ENCODE measurements at regions not wholly inside any gene's neighbourhood (a gene's known extent, or its start where the extent isn't known, plus 50 kb on each side); places are given as distances from the start of the nearest gene placed in this dataset.

GRCh38 chr6:79821859-79822258, 125.5 kb downstream of the ELOVL4 start (continued):
- no peak for TF ChIP-seq USF1 (IDR thresholded peaks at IDR 0.05; ENCODE audit: borderline replicate concordance, low read depth)
- no peak for TF ChIP-seq IRF3 (IDR thresholded peaks at IDR 0.05; ENCODE audit: low read depth, low read length)
- TF ChIP-seq NFIC (IDR thresholded peaks at IDR 0.05; ENCODE audit: borderline replicate concordance) = no peak

- H3K79me2 ChIP-seq (ENCODE audit: insufficient read depth) = no peaks in the 10 kb centered on the region
- TF ChIP-seq, protein P1, sequence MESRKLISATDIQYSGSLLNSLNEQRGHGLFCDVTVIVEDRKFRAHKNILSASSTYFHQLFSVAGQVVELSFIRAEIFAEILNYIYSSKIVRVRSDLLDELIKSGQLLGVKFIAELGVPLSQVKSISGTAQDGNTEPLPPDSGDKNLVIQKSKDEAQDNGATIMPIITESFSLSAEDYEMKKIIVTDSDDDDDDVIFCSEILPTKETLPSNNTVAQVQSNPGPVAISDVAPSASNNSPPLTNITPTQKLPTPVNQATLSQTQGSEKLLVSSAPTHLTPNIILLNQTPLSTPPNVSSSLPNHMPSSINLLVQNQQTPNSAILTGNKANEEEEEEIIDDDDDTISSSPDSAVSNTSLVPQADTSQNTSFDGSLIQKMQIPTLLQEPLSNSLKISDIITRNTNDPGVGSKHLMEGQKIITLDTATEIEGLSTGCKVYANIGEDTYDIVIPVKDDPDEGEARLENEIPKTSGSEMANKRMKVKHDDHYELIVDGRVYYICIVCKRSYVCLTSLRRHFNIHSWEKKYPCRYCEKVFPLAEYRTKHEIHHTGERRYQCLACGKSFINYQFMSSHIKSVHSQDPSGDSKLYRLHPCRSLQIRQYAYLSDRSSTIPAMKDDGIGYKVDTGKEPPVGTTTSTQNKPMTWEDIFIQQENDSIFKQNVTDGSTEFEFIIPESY (IDR thresholded peaks at IDR 0.05; ENCODE audit: borderline replicate concordance, low read depth) = no peak
- TF ChIP-seq MXI1 (IDR thresholded peaks at IDR 0.05; ENCODE audit: low read depth, low read length) = no peak
- TF ChIP-seq RAD21 (IDR thresholded peaks at IDR 0.05; ENCODE audit: low read length) = no peak
- TF ChIP-seq JUND (IDR thresholded peaks at IDR 0.05) = no peak
- no peak for TF ChIP-seq NRF1 (IDR thresholded peaks at IDR 0.05; ENCODE audit: low read depth, low read length)
- TF ChIP-seq FOXJ3 (CRISPR knock-in tag; IDR thresholded peaks at IDR 0.05) = no peak
- no peak for TF ChIP-seq TEAD4 (IDR thresholded peaks at IDR 0.05; ENCODE audit: borderline replicate concordance, insufficient read depth)
- no peak for TF ChIP-seq YY1 (IDR thresholded peaks at IDR 0.05; ENCODE audit: low read depth)
- no peak for TF ChIP-seq TAF1 (IDR thresholded peaks at IDR 0.05; ENCODE audit: borderline replicate concordance, low read depth, low read length)
- TF ChIP-seq CHD2 (IDR thresholded peaks at IDR 0.05; ENCODE audit: low read length, partially characterized antibody) = no peak
- TF ChIP-seq NFIC (IDR thresholded peaks at IDR 0.05; ENCODE audit: borderline replicate concordance) = no peak
- no peaks in the 10 kb centered on the region for H3K9me3 ChIP-seq
- H3K27ac ChIP-seq (ENCODE audit: low read depth in 2 of 2, low read length in 1 of 2) = no peak overlapping the region
- no peaks in the 10 kb centered on the region for H4K20me1 ChIP-seq (ENCODE audit: insufficient read depth)
- H3K4me2 ChIP-seq = no peak overlapping the region
- H3F3A ChIP-seq (replicated peaks; ENCODE audit: insufficient read depth) = no peaks in the 10 kb centered on the region
- CTCF ChIA-PET = interaction anchor here (0.7 to 1.7 kb wide), 4 partner anchors 9 to 248 kb away, joined by 3 to 8 read pairs (median 4); no protein-coding TSS in a partner anchor
- no peak overlapping the region for H3K9ac ChIP-seq
- H3K9me2 ChIP-seq = no peaks in the 10 kb centered on the region
- peaks cover 4% of the 10 kb centered on the region; the same call in 1 of the 2 replicates for H3K27me3 ChIP-seq (ENCODE audit: insufficient read depth)
- 69% methylated on average over 3 of the region's 3 CpGs for WGBS (ENCODE audit: low lambda C conversion rate)
- H2AFZ ChIP-seq (ENCODE audit: low read depth) = no peak overlapping the region
- no peak for DNase-seq
- peaks cover 0 to 8% of the 10 kb centered on the region in 2 experiments; a peak in 2 of 4 replicates for H3K4me1 ChIP-seq (ENCODE audit: control insufficient read depth in 1 of 2, insufficient read depth in 2 of 2, low read depth in 1 of 2, low read length in 1 of 2)
- H3K36me3 ChIP-seq (replicated peaks in 1 of 2; ENCODE audit: control insufficient read depth in 1 of 2, insufficient read depth in 2 of 2, low read length in 1 of 2) = no peaks in the 10 kb centered on the region
- no peak overlapping the region for H3K4me3 ChIP-seq (ENCODE audit: low read depth in 2 of 2, low read length in 1 of 2)
- POLR2A ChIA-PET = interaction anchor here (0.6 kb wide), 1 partner anchor 56 kb away, joined by 3 read pairs; no protein-coding TSS in a partner anchor
Measured at GRCh38 chr6:79818471-79818870, 128.9 kb downstream of the ELOVL4 start.

Measured in SK-N-SH (cell line).